ENCODE measurements at regions not wholly inside any gene's neighbourhood (a gene's known extent, or its start where the extent isn't known, plus 50 kb on each side); places are given as distances from the start of the nearest gene placed in this dataset.
"Not testable (repeated sequence)": the region's sequence is repeated elsewhere in the genome, so short reads cannot be mapped to it uniquely, and the experiment has no call there.

GRCh38 chr2:582289-582688 is 94.9 kb downstream of the TMEM18 start:
- CTCF ChIA-PET (ENCODE audit: partially characterized antibody): interaction anchor here (0.7 to 1.9 kb wide), 9 partner anchors 8 to 439 kb away, joined by 3 to 6 read pairs (median 3); no protein-coding TSS in a partner anchor
- H3K79me1 ChIP-seq (ENCODE audit: low read depth, low read length); H4K8ac ChIP-seq (ENCODE audit: extremely low read depth, insufficient read depth, low read length); DNase-seq (ENCODE audit: low read depth in 1 of 2, low spot score in 2 of 2); H2BK15ac ChIP-seq (ENCODE audit: low read length); H4K20me1 ChIP-seq (replicated peaks in 1 of 2; ENCODE audit: control insufficient read depth in 1 of 2, insufficient read depth in 2 of 2, low read length in 2 of 2); H2BK20ac ChIP-seq (ENCODE audit: low read length); H3K36me3 ChIP-seq (ENCODE audit: control insufficient read depth in 2 of 4, insufficient read depth in 4 of 4, low read length in 3 of 4); H3K14ac ChIP-seq (ENCODE audit: insufficient read length); H2AK5ac ChIP-seq (ENCODE audit: low read depth, low read length); H3K23me2 ChIP-seq (ENCODE audit: low read depth, low read length); H3K79me2 ChIP-seq (ENCODE audit: control insufficient read depth in 1 of 2, insufficient read depth in 2 of 2, low read length in 2 of 2); H2BK12ac ChIP-seq (ENCODE audit: low read depth, low read length); H2BK5ac ChIP-seq (ENCODE audit: low read depth, low read length); FAIRE-seq; H2AFZ ChIP-seq (ENCODE audit: low read length); H3K4me1 ChIP-seq (replicated peaks in 1 of 4; ENCODE audit: control insufficient read depth in 3 of 4, insufficient read depth in 4 of 4, low read length in 3 of 4); H3K9ac ChIP-seq (replicated peaks in 1 of 4; ENCODE audit: extremely low read depth in 1 of 4, low read depth in 3 of 4, low read length in 3 of 4); H3K4me2 ChIP-seq (ENCODE audit: insufficient read depth in 1 of 2, low read depth in 2 of 2, low read length in 2 of 2); H3K23ac ChIP-seq (ENCODE audit: insufficient read length); H3K4me3 ChIP-seq (ENCODE audit: extremely low read depth in 1 of 4, insufficient read depth in 2 of 4, low read depth in 3 of 4, low read length in 4 of 4); POLR2A ChIA-PET (ENCODE audit: partially characterized antibody); H3K27me3 ChIP-seq (replicated peaks in 1 of 4; ENCODE audit: control insufficient read depth in 3 of 4, extremely low read depth in 1 of 4, insufficient read depth in 3 of 4, low read length in 3 of 4); H3K56ac ChIP-seq (replicated peaks; ENCODE audit: insufficient read length, low read depth, low read length); H4K5ac ChIP-seq (ENCODE audit: insufficient read length, low read depth, low read length); H3K18ac ChIP-seq (ENCODE audit: extremely low read depth, low read length); H3K9me3 ChIP-seq (ENCODE audit: insufficient read depth in 2 of 2, low read depth in 1 of 2, low read length in 1 of 2); H2BK120ac ChIP-seq (replicated peaks; ENCODE audit: low read depth, low read length); H4K91ac ChIP-seq (replicated peaks; ENCODE audit: insufficient read length, low read length); H3K27ac ChIP-seq (ENCODE audit: low read depth, low read length); H3K4ac ChIP-seq (replicated peaks; ENCODE audit: insufficient read length, low read depth, low read length): not testable (repeated sequence)
- WGBS, 2 experiments (ENCODE audit: extremely low coverage in 1 of 2, insufficient coverage in 1 of 2, insufficient read length in 1 of 2, insufficient replicate concordance in 2 of 2, low coverage in 1 of 2, low lambda C conversion rate in 2 of 2, missing lambda C conversion rate in 1 of 2): 91% methylated on average over 23 of the region's 23 CpGs; no CpG with 5 or more reads in 1 of the 2 experiments
